Caco-2 (cell line): ENCODE measurements at regions not wholly inside any gene's neighbourhood (a gene's known extent, or its start where the extent isn't known, plus 50 kb on each side); places are given as distances from the start of the nearest gene placed in this dataset.
A peak's percentile ranks its signal among the peaks of the same experiment; 100 is the strongest.

Experiments used
- BruUV-seq: library from RNA; stranded (reverse); fragments of 400-500 nt; replicated peaks from 2 replicates; lab custom pipeline; 2021; lab: Mats Ljungman, UMichigan
- CTCF ChIA-PET: fragments of 300-600 bp; sonication (Branson Sonifier 250); formaldehyde crosslinking; loops from one replicate; lab custom pipeline; 2022; ENCODE audit warnings: antibody characterized with exemption; lab: Charles Lee
- POLR2A ChIA-PET: fragments of 300-600 bp; sonication (Branson Sonifier 250); formaldehyde crosslinking; loops from one replicate; lab custom pipeline; 2022; ENCODE audit warnings: antibody characterized with exemption; lab: Charles Lee
- DNase-seq, 2 experiments: peaks; one replicate each; pipeline versions ENCODE4 v3.0.0 to v3.0.0-alpha.2; 2020 to 2022
- H3K27me3 ChIP-seq: replicated peaks from 2 replicates; pipeline ENCODE4 v1.6.0; 2011; ENCODE audit warnings: low read length; ENCODE audit not compliant: control insufficient read depth, insufficient read depth
- H3K36me3 ChIP-seq: 2 replicates; pipeline ENCODE4 v1.5.1; 2011; ENCODE audit warnings: low read length; ENCODE audit not compliant: control insufficient read depth, insufficient read depth
- H3K4me1 ChIP-seq: fragments of 250-450 bp; sonication (Bioruptor Pico); 2 replicates; pipeline ENCODE4 v1.5.1; 2020; ENCODE audit warnings: mild to moderate bottlenecking
- H3K4me3 ChIP-seq: 2 replicates; pipeline ENCODE4 v1.5.1; 2011; ENCODE audit warnings: low read depth, mild to moderate bottlenecking, control low read depth, low read length
- H3K9me3 ChIP-seq: fragments of 250-450 bp; sonication (Bioruptor Pico); 2 replicates; pipeline ENCODE4 v1.5.1; 2020; ENCODE audit warnings: mild to moderate bottlenecking, moderate library complexity
- H3K27ac Mint-ChIP-seq: one replicate; pipeline ENCODE4 v1.8.0; 2022; ENCODE audit warnings: mixed read lengths; ENCODE audit not compliant: unreplicated experiment
- H3K27me3 Mint-ChIP-seq: one replicate; pipeline ENCODE4 v1.8.0; 2022; ENCODE audit warnings: mixed read lengths; ENCODE audit not compliant: insufficient read depth, unreplicated experiment
- H3K36me3 Mint-ChIP-seq: one replicate; pipeline ENCODE4 v1.8.0; 2022; ENCODE audit warnings: mild to moderate bottlenecking, mixed read lengths; ENCODE audit not compliant: insufficient read depth, unreplicated experiment
- H3K4me1 Mint-ChIP-seq: one replicate; pipeline ENCODE4 v1.8.0; 2022; ENCODE audit warnings: low read depth, mixed read lengths; ENCODE audit not compliant: unreplicated experiment
- H3K4me3 Mint-ChIP-seq: one replicate; pipeline ENCODE4 v1.8.0; 2022; ENCODE audit warnings: mild to moderate bottlenecking, moderate library complexity, mixed read lengths; ENCODE audit not compliant: unreplicated experiment
- H3K9me3 Mint-ChIP-seq: one replicate; pipeline ENCODE4 v1.8.0; 2022; ENCODE audit warnings: mixed read lengths; ENCODE audit not compliant: unreplicated experiment
- CTCF ChIP-seq, 2 experiments: fragments of 200-600 bp in 1 of 2; IDR thresholded peaks; 1 replicate in 1 of 2; 2 replicates in 1 of 2; pipeline versions ENCODE4 v1.5.1 to v1.8.0; 2011 to 2022; ENCODE audit warnings: antibody characterized with exemption in 1 of 2, control low read depth in 1 of 2, inconsistent platforms in 1 of 2, low read depth in 1 of 2, low read length in 1 of 2, mild to moderate bottlenecking in 1 of 2, moderate library complexity in 1 of 2; ENCODE audit not compliant: insufficient read depth in 1 of 2, severe bottlenecking in 1 of 2, unreplicated experiment in 1 of 2
- intact Hi-C: fragments of 100-400 bp; cut with micrococcal nuclease; formaldehyde crosslinking; loops from one replicate; pipeline ENCODE4 v1.10.0; 2022; ENCODE audit not compliant: unreplicated experiment

DNA sequence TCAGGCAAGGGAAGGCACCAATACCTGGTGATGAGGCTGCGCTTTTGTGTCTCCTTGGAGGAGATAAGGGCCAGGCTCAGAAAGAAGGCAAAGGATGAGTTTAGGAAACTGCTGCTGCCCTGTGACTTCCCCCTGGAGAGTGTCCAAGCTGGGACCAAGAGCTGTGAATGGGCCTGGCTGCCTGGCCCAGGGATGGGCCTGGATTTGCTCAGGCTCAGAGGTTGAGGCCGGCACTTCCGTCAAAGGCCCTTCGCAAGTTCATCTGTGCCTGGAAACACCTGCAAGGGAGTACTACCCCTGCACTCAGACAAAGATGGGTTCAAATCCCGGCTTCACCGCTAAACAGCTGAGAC is 50.5 kb upstream of the NANOS1 start:
- intact Hi-C loops, result no loop called here
- Histone ChIP-seq H3K36me3 (no peaks in the 10 kb centered on the region), H3K4me3 (no peak overlapping the region), H3K4me1 (no peaks in the 10 kb centered on the region), H3K9me3 (peaks cover 4% of the 10 kb centered on the region; the same call in 1 of the 2 replicates), H3K27me3 (no peaks in the 10 kb centered on the region; the same call in 1 of the 2 replicates)
- Mint-ChIP-seq H3K27me3 (peaks cover 3% of the 10 kb centered on the region), H3K36me3 (no peaks in the 10 kb centered on the region), H3K27ac (no peak overlapping the region), H3K4me3 (no peak overlapping the region), H3K9me3 (peaks cover 16% of the 10 kb centered on the region), H3K4me1 (no peaks in the 10 kb centered on the region)
- CTCF ChIA-PET, result no interaction called here
- no TSS peak for BruUV-seq
- peak in 1 of 2 experiments; percentile 5 for DNase-seq
- POLR2A ChIA-PET, result no interaction called here
- no peak for TF ChIP-seq CTCF (IDR thresholded peaks at IDR 0.05; ENCODE audit: insufficient read depth in 1 of 2, low read depth in 1 of 2, low read length in 1 of 2, severe bottlenecking in 1 of 2, unreplicated experiment in 1 of 2)

DNA sequence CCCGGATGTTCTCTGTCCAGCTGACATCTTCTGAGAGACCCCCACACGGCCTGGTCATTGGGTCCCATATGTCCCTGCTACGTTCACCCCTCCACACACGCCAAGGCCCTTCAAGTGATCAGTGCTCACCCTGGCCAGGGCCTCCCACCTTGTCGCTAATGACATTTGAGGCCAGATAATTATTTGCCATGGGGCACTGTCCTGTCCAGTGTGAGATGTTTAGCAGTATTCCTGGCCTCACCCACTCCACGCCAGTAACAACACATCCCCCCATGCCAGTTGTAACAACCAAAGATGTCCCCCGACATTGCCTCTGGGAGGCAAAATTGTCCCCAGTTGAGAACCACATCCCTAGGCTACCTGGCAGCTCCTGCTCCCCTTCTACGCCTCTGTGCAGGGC is 49.9 kb upstream of the NANOS1 start:
- Mint-ChIP-seq H3K27me3 (peaks cover 3% of the 10 kb centered on the region), H3K9me3 (peaks cover 12% of the 10 kb centered on the region), H3K4me3 (no peak overlapping the region), H3K27ac (no peak overlapping the region), H3K36me3 (no peaks in the 10 kb centered on the region), H3K4me1 (no peaks in the 10 kb centered on the region)
- POLR2A ChIA-PET, result no interaction called here
- no peak for TF ChIP-seq CTCF (IDR thresholded peaks at IDR 0.05; ENCODE audit: insufficient read depth in 1 of 2, low read depth in 1 of 2, low read length in 1 of 2, severe bottlenecking in 1 of 2, unreplicated experiment in 1 of 2)
- no peak overlapping the region for H3K4me3 ChIP-seq
- no peaks in the 10 kb centered on the region for H3K27me3 ChIP-seq
- peaks cover 4% of the 10 kb centered on the region; the same call in 1 of the 2 replicates for H3K9me3 ChIP-seq
- no peaks in the 10 kb centered on the region for H3K36me3 ChIP-seq
- intact Hi-C loops, result no loop called here
- BruUV-seq, result no TSS peak
- H3K4me1 ChIP-seq, result no peaks in the 10 kb centered on the region
- CTCF ChIA-PET, result interaction anchor here (0.7 kb wide), 1 partner anchor 1629 kb away, joined by 3 read pairs; no protein-coding TSS in a partner anchor
- peak in 1 of 2 experiments; percentile 8 for DNase-seq
